ENCODE measurements at regions not wholly inside any gene's neighbourhood (a gene's known extent, or its start where the extent isn't known, plus 50 kb on each side); places are given as distances from the start of the nearest gene placed in this dataset.

- TF ChIP-seq RARB (CRISPR knock-in tag; IDR thresholded peaks at IDR 0.05) (no peak), ESRRG (CRISPR knock-in tag; IDR thresholded peaks at IDR 0.05) (no peak), POU6F1 (CRISPR knock-in tag; IDR thresholded peaks at IDR 0.05; ENCODE audit: borderline replicate concordance, low read depth) (no peak), TOX (CRISPR knock-in tag; IDR thresholded peaks at IDR 0.05; ENCODE audit: borderline replicate concordance) (no peak), ZFP30 (CRISPR knock-in tag; IDR thresholded peaks at IDR 0.05) (no peak), ZFP3 (CRISPR knock-in tag; IDR thresholded peaks at IDR 0.05) (no peak), TSHZ2 (CRISPR knock-in tag; IDR thresholded peaks at IDR 0.05) (no peak), OSR1 (CRISPR knock-in tag; IDR thresholded peaks at IDR 0.05) (no peak), CREB5 (CRISPR knock-in tag; IDR thresholded peaks at IDR 0.05; ENCODE audit: low read depth) (no peak), CSDC2 (CRISPR knock-in tag; IDR thresholded peaks at IDR 0.05) (no peak), ZNF8 (CRISPR knock-in tag; IDR thresholded peaks at IDR 0.05) (no peak), CSRNP3 (CRISPR knock-in tag; IDR thresholded peaks at IDR 0.05) (no peak), GLIS3 (CRISPR knock-in tag; IDR thresholded peaks at IDR 0.05) (no peak), TCF4 (CRISPR knock-in tag; IDR thresholded peaks at IDR 0.05; ENCODE audit: borderline replicate concordance) (no peak), ISL1 (CRISPR knock-in tag; IDR thresholded peaks at IDR 0.05) (no peak), ZNF70 (CRISPR knock-in tag; IDR thresholded peaks at IDR 0.05) (no peak)
- no peak for ATAC-seq
These were observed 276.7 kb downstream of the SYK start for GRCh38 chr9:91078369-91078695.

- TF ChIP-seq CSRNP3 (CRISPR knock-in tag; IDR thresholded peaks at IDR 0.05) = no peak
- no peak for TF ChIP-seq PATZ1 (CRISPR knock-in tag; IDR thresholded peaks at IDR 0.05; ENCODE audit: borderline replicate concordance)
- no peak for TF ChIP-seq POU6F1 (CRISPR knock-in tag; IDR thresholded peaks at IDR 0.05; ENCODE audit: borderline replicate concordance, low read depth)
- no peak for TF ChIP-seq ZNF70 (CRISPR knock-in tag; IDR thresholded peaks at IDR 0.05)
- TF ChIP-seq ZNF565 (CRISPR knock-in tag; conservative IDR thresholded peaks at IDR 0.05; ENCODE audit: low read depth) = no peak
- no peak for TF ChIP-seq TOX (CRISPR knock-in tag; IDR thresholded peaks at IDR 0.05; ENCODE audit: borderline replicate concordance)
- no peak for TF ChIP-seq SNAI2 (CRISPR knock-in tag; IDR thresholded peaks at IDR 0.05)
- TF ChIP-seq CREB5 (CRISPR knock-in tag; IDR thresholded peaks at IDR 0.05; ENCODE audit: low read depth) = no peak
- TF ChIP-seq BACH2 (CRISPR knock-in tag; IDR thresholded peaks at IDR 0.05; ENCODE audit: borderline replicate concordance) = no peak
These were observed 279.0 kb downstream of the AUH start for GRCh38 chr9:91082731-91083130.

More at GRCh38 chr9:91082731-91083130, 279.0 kb downstream of the AUH start:
- ATAC-seq = no peak
